HG03139 (cell line): ENCODE measurements at regions not wholly inside any gene's neighbourhood (a gene's known extent, or its start where the extent isn't known, plus 50 kb on each side); places are given as distances from the start of the nearest gene placed in this dataset.

ENCODE experiments used
- ATAC-seq: cut with Tn5 transposase; IDR thresholded peaks from one replicate; pipeline ENCODE4 v1.9.1; 2021; ENCODE audit not compliant: unreplicated experiment

- ATAC-seq: peak; percentile 57
Observed at GRCh38 chr11:95556342-95557163, 233.0 kb downstream of the FAM76B start.

- no peak for ATAC-seq
Observed at GRCh38 chr11:95556011-95556341, 233.6 kb downstream of the FAM76B start.

GRCh38 chr11:95554911-95555310 is 234.7 kb downstream of the FAM76B start:
- ATAC-seq: no peak

- no peak for ATAC-seq
Observed at GRCh38 chr11:95549301-95549700, 240.3 kb downstream of the FAM76B start.

- ATAC-seq: no peak
Observed at GRCh38 chr11:95548416-95548815, 241.2 kb downstream of the FAM76B start.

- no peak for ATAC-seq
Observed at GRCh38 chr11:95547976-95548375, 241.6 kb downstream of the FAM76B start.

- no peak for ATAC-seq
Observed at GRCh38 chr11:95547186-95547585, 242.4 kb downstream of the FAM76B start.

- no peak for ATAC-seq
Observed at GRCh38 chr11:95545116-95545875, 244.3 kb downstream of the FAM76B start.

GRCh38 chr11:95544095-95544856 is 245.3 kb downstream of the FAM76B start:
- no peak for ATAC-seq

GRCh38 chr11:95542868-95543551 is 246.6 kb downstream of the FAM76B start:
- no peak for ATAC-seq

- no peak for ATAC-seq
Observed at GRCh38 chr11:95541715-95542114, 247.9 kb downstream of the FAM76B start.

GRCh38 chr11:95536047-95536690 is 253.4 kb downstream of the FAM76B start:
- no peak for ATAC-seq

- ATAC-seq: no peak
Observed at GRCh38 chr11:95534809-95535208, 254.8 kb downstream of the FAM76B start.

- no peak for ATAC-seq
Observed at GRCh38 chr11:95534226-95534625, 255.4 kb downstream of the FAM76B start.

- no peak for ATAC-seq
Observed at GRCh38 chr11:95531116-95531515, 258.5 kb downstream of the FAM76B start.

- no peak for ATAC-seq
Observed at GRCh38 chr11:95524314-95525036, 265.1 kb downstream of the FAM76B start.

- no peak for ATAC-seq
Observed at GRCh38 chr11:95522874-95523273, 266.7 kb downstream of the FAM76B start.

- no peak for ATAC-seq
Observed at GRCh38 chr11:95521862-95522261, 267.7 kb downstream of the FAM76B start.

GRCh38 chr11:95521133-95521542 is 268.4 kb downstream of the FAM76B start:
- ATAC-seq: no peak
